Adrenal gland (tissue), 9 donors: ENCODE measurements at regions not wholly inside any gene's neighbourhood (a gene's known extent, or its start where the extent isn't known, plus 50 kb on each side); places are given as distances from the start of the nearest gene placed in this dataset.

ENCODE experiments used
- DNase-seq, 7 donors: peaks; one replicate each; pipeline ENCODE4 v3.0.0-alpha.2; 2019 to 2020
- H3K27ac ChIP-seq, 5 donors: fragments of 200-600 bp; sonication (generic) in 4 of 5; 1 replicate in 3 of 5; 2 replicates in 2 of 5; pipeline versions ENCODE4 v1.5.1 to v1.8.0; 2016 to 2020; ENCODE audit warnings: mild to moderate bottlenecking in 1 of 5
- H3K27me3 ChIP-seq: fragments of 200-600 bp; 2 replicates; pipeline ENCODE4 v1.8.0; 2021
- H3K36me3 ChIP-seq, 2 donors: fragments of 200-600 bp; replicated peaks in 1 of 2; 1 replicate in 1 of 2; 2 replicates in 1 of 2; pipeline versions ENCODE4 v1.5.1 to v1.8.0; 2018 to 2022
- H3K4me1 ChIP-seq, 2 donors: fragments of 200-600 bp; replicated peaks in 1 of 2; 1 replicate in 1 of 2; 2 replicates in 1 of 2; pipeline versions ENCODE4 v1.5.1 to v1.8.0; 2018 to 2021
- H3K4me3 ChIP-seq, 4 donors: fragments of 200-600 bp; sonication (generic) in 3 of 4; one replicate each; pipeline ENCODE4 v1.5.1; 2016 to 2018
- H3K9me3 ChIP-seq, 3 donors: fragments of 200-600 bp; sonication (generic) in 1 of 3; replicated peaks in 1 of 3; 1 replicate in 2 of 3; 2 replicates in 1 of 3; pipeline versions ENCODE4 v1.5.1 to v1.8.0; 2016 to 2021
- POLR2A ChIP-seq, 2 donors: fragments of 450-650 bp; IDR thresholded peaks; one replicate each; pipeline ENCODE4 v1.6.1; 2017; ENCODE audit warnings: antibody characterized with exemption in 2 of 2, mild to moderate bottlenecking in 2 of 2, moderate library complexity in 1 of 2
- WGBS, 4 donors: extraction: QIAGEN DNeasy Blood & Tissue Kit in 2 of 4; methylation state at CpG; one replicate each; pipeline versions ENCODE4 v1.1.5 to v1.1.7; 2013 to 2017; 5-methylcytosine and 5-hydroxymethylcytosine counted together
- intact Hi-C, 2 donors: fragments of 100-400 bp; cut with DNase I; formaldehyde crosslinking; loops; one replicate each; pipeline versions ENCODE4 v1.14.1 to v1.15.0; 2022 to 2023
- TF ChIP-seq, protein P1 (sequence below), 6 experiments: fragments of 450-650 bp in 4 of 6; fragments of 200-600 bp in 2 of 6; sonication (generic) in 1 of 6; IDR thresholded peaks; 1 replicate in 5 of 6; 2 replicates in 1 of 6; pipeline versions ENCODE4 v1.5.1 to v1.8.0; 2016 to 2021; ENCODE audit warnings: antibody characterized with exemption in 6 of 6, mild to moderate bottlenecking in 2 of 6, moderate library complexity in 1 of 6
- donor health status: healthy with polysubstance abuse.
- donor health status: Bipolar disorder and iron deficiency.
- donor health status: DM: yes; HTN: yes; CAD: no.
- donor health status: DM: no; HTN: no; CAD: no.
- donor health status: DM: no; HTN: no; CAD: no.

DNA sequence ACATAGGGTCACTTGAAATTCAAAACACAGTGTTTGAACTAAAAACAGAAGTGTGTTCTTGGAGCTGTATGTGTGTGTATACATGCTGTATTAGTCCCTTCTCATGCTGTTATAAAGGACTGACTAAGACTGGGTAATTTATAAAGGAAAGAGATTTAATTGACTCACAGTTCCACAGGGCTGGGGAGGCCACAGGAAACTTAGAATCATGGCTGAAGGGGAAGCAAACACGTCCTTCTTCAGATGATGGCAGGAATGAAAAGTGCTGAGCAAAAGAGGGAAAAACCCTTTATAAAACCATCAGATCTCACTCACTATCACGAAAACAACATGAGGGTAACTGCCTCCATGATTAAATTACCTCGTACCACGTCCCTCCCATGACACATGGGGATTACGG lies 224.1 kb downstream of the BCAT1 start:
- no peak for DNase-seq
- H3K4me3 ChIP-seq, result no peak overlapping the region
- H3K27me3 ChIP-seq, result no peaks in the 10 kb centered on the region
- no peaks in the 10 kb centered on the region for H3K9me3 ChIP-seq
- intact Hi-C loops, result no loop called here
- no peak for TF ChIP-seq POLR2A (IDR thresholded peaks at IDR 0.05)
- TF ChIP-seq, protein P1, sequence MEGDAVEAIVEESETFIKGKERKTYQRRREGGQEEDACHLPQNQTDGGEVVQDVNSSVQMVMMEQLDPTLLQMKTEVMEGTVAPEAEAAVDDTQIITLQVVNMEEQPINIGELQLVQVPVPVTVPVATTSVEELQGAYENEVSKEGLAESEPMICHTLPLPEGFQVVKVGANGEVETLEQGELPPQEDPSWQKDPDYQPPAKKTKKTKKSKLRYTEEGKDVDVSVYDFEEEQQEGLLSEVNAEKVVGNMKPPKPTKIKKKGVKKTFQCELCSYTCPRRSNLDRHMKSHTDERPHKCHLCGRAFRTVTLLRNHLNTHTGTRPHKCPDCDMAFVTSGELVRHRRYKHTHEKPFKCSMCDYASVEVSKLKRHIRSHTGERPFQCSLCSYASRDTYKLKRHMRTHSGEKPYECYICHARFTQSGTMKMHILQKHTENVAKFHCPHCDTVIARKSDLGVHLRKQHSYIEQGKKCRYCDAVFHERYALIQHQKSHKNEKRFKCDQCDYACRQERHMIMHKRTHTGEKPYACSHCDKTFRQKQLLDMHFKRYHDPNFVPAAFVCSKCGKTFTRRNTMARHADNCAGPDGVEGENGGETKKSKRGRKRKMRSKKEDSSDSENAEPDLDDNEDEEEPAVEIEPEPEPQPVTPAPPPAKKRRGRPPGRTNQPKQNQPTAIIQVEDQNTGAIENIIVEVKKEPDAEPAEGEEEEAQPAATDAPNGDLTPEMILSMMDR (IDR thresholded peaks at IDR 0.05), result no peak
- H3K27ac ChIP-seq, result no peak overlapping the region
- H3K4me1 ChIP-seq, result no peaks in the 10 kb centered on the region
- no peaks in the 10 kb centered on the region for H3K36me3 ChIP-seq
- 70 to 86% (median 79%) methylated on average over 5 of the region's 5 CpGs for WGBS, 4 donors

DNA sequence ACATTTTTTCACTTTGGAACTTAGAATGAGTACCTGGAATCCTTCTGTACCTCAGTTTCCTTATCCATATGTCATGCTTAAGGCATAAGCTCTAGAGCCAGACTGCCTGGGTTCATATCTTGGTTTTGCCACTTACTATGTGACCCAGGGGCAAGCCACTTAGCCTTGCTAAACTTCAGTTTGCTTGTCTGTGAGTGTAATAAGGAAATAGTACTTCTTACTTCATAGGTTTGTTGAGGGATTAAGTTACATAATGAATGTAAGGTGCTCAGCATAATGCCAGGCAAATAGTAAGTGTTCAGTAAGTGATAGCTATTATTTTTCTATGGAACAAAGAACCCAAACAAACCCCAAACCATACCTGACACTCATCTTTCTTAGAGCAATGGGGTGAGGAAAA lies 225.1 kb downstream of the BCAT1 start:
- TF ChIP-seq, protein P1 (IDR thresholded peaks at IDR 0.05), result no peak
- no peak for TF ChIP-seq POLR2A (IDR thresholded peaks at IDR 0.05)
- intact Hi-C loops, result no loop called here
- H3K36me3 ChIP-seq, result no peaks in the 10 kb centered on the region
- H3K4me1 ChIP-seq, result no peaks in the 10 kb centered on the region
- H3K4me3 ChIP-seq, result no peak overlapping the region
- H3K27ac ChIP-seq, result no peak overlapping the region
- DNase-seq, result no peak
- H3K27me3 ChIP-seq, result no peaks in the 10 kb centered on the region
- no peaks in the 10 kb centered on the region for H3K9me3 ChIP-seq

DNA sequence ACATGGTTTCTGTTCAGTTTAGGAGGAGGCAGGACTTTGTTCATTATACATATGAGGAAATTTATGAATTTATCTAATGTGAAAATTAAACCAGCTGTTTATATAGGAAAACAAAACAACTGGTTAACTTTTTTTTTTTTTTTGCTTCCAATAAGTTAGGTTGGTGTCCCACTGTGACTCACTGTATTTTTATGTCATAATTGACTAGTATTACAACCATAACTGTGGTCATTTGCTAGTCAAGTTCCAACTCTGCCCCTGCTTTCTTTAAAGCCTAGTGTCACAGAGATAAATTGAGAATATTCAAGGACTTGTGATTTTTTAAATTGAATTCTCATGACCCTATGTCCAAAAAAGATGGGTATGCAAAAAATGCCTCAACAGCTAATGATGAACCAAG lies 227.7 kb downstream of the BCAT1 start:
- no peaks in the 10 kb centered on the region for H3K27me3 ChIP-seq
- H3K4me1 ChIP-seq, result no peaks in the 10 kb centered on the region
- TF ChIP-seq POLR2A (IDR thresholded peaks at IDR 0.05), result no peak
- TF ChIP-seq, protein P1 (IDR thresholded peaks at IDR 0.05), result no peak
- H3K36me3 ChIP-seq, result no peaks in the 10 kb centered on the region
- intact Hi-C loops, result no loop called here
- no peaks in the 10 kb centered on the region for H3K9me3 ChIP-seq
- no peak overlapping the region for H3K4me3 ChIP-seq
- no peak for DNase-seq
- H3K27ac ChIP-seq, result no peak overlapping the region

DNA sequence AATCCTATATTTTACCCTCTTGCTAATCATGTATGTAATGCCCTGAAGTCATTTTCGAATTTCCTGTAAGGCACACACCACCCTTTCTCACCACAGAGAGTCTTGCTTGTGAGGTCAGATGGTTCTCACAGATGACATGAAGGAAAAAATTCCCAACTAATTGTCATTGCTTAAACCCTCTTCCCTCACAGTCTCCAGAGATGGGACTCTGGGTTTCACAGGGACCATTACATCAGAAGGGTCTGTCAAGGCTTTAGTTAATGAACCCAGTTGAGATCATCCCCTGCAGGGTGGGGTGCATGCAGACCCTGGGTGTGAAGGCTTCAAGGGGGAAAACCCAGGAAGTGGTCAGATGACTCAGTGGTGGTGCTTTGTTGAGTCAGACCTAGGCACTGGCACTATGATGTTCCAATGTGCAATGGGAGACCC lies 229.6 kb downstream of the BCAT1 start:
- 35 to 58% (median 53%) methylated on average over 1 of the region's 1 CpG for WGBS, 4 donors
- no peak overlapping the region for H3K4me3 ChIP-seq
- intact Hi-C loops, result no loop called here
- H3K4me1 ChIP-seq, result no peaks in the 10 kb centered on the region
- TF ChIP-seq, protein P1 (IDR thresholded peaks at IDR 0.05), result no peak
- no peak for TF ChIP-seq POLR2A (IDR thresholded peaks at IDR 0.05)
- H3K9me3 ChIP-seq, result no peaks in the 10 kb centered on the region
- H3K27me3 ChIP-seq, result no peaks in the 10 kb centered on the region
- H3K36me3 ChIP-seq, result no peaks in the 10 kb centered on the region
- DNase-seq, result no peak
- H3K27ac ChIP-seq, result no peak overlapping the region
